ENCODE measurements at regions not wholly inside any gene's neighbourhood (a gene's known extent, or its start where the extent isn't known, plus 50 kb on each side); places are given as distances from the start of the nearest gene placed in this dataset.

DNA sequence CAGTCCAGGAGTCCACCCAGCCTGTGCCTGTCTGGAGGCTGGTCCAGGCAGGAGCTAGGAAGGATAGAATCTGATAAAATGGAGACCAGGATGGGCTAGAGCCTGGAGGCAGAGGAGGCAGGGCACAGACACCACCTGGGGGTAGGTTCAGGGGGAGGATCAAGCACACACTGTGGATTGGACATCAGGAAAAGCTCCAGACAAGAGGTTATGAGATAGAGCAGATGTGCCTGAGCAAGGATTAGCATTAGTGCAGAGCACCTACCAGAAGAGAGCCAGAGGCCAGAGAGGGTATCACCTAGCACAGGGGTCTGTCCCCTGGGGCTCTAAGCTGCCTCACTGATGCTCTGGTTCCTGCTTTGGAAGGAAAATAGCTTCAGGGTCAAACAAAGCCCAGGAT, 216.7 kb upstream of the ZC3H12A start:
- Histone ChIP-seq H3K27me3 (replicated peaks in 1 of 4; ENCODE audit: control extremely low read depth in 1 of 4, control insufficient read depth in 3 of 4, insufficient read depth in 4 of 4, low read length in 3 of 4) (peaks cover 0 to 26% (median 9%) of the 10 kb centered on the region in 4 experiments), H2AFZ (ENCODE audit: insufficient read depth, low read depth, low read length, poor library complexity, severe bottlenecking) (no peak overlapping the region), H4K20me1 (ENCODE audit: control insufficient read depth, insufficient read depth, low read length, poor library complexity, severe bottlenecking) (no peaks in the 10 kb centered on the region), H3K4me3 (ENCODE audit: control extremely low read depth in 1 of 5, extremely low read depth in 1 of 5, insufficient read depth in 1 of 5, low read depth in 2 of 5, low read length in 4 of 5) (no peak overlapping the region), H3K36me3 (replicated peaks in 1 of 2; ENCODE audit: control extremely low read depth in 1 of 2, control insufficient read depth in 1 of 2, extremely low read depth in 1 of 2, insufficient read depth in 2 of 2, low read length in 1 of 2) (no peaks in the 10 kb centered on the region), H3K4me1 (ENCODE audit: control insufficient read depth in 2 of 2, insufficient read depth in 2 of 2, low read length in 2 of 2) (no peaks in the 10 kb centered on the region), H3K4me2 (replicated peaks; ENCODE audit: low read depth, low read length, poor library complexity, severe bottlenecking) (no peak overlapping the region), H3K9me3 (ENCODE audit: control extremely low read depth in 1 of 3, control insufficient read depth in 2 of 3, insufficient read depth in 1 of 3, low read length in 2 of 3) (peaks cover 0 to 4% (median 0%) of the 10 kb centered on the region in 3 donors), H3K79me2 (ENCODE audit: control insufficient read depth, insufficient read depth, low read length) (no peaks in the 10 kb centered on the region), H3K9ac (ENCODE audit: low read length) (no peak overlapping the region), H3K27ac (ENCODE audit: low read length in 2 of 2) (no peak overlapping the region)
- peaks cover 70% of the 10 kb centered on the region for H3K27me3 Mint-ChIP-seq
- intact Hi-C loops (cut with micrococcal nuclease): no loop called here
- H3K9me3 Mint-ChIP-seq (ENCODE audit: insufficient read depth): no peaks in the 10 kb centered on the region
- no peak for DNase-seq
- no peak overlapping the region for H3K27ac Mint-ChIP-seq
- no peak overlapping the region for H3K4me3 Mint-ChIP-seq
- no peaks in the 10 kb centered on the region for H3K4me1 Mint-ChIP-seq
- ATAC-seq (ENCODE audit: low read depth): no peak
- POLR2A ChIA-PET: no interaction called here
- CTCF ChIA-PET: no interaction called here
- no peak for TF ChIP-seq CTCF (IDR thresholded peaks at IDR 0.05)
- no peak for TF ChIP-seq EZH2 (IDR thresholded peaks at IDR 0.05; ENCODE audit: borderline replicate concordance, insufficient read depth, low read depth, low read length, poor library complexity, severe bottlenecking)

DNA sequence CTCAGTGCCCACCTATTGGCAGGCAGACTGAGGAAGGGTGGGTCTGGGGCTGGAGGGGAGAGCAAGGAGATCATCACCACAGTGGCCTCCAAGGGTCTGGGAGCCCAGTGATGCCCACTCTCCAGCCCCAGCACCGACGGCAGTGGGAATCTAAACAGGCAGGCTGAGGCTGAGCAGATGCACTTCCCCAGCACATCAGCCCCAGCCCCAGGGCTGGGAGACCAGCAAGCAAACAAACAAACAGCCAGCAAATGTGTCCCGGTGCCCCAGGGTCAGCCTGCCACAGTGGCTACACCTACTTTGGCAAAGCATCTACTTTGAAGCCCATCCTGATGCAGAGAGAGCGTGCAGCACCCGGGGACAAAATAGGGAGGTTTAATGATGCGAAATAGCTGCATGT, 216.3 kb upstream of the ZC3H12A start:
- CTCF ChIA-PET: no interaction called here
- Histone ChIP-seq H4K20me1 (ENCODE audit: control insufficient read depth, insufficient read depth, low read length, poor library complexity, severe bottlenecking) (no peaks in the 10 kb centered on the region), H3K27ac (ENCODE audit: low read length in 2 of 2) (no peak overlapping the region), H3K9me3 (ENCODE audit: control extremely low read depth in 1 of 3, control insufficient read depth in 2 of 3, insufficient read depth in 1 of 3, low read length in 2 of 3) (peaks cover 0 to 4% (median 0%) of the 10 kb centered on the region in 3 donors), H3K4me1 (ENCODE audit: control insufficient read depth in 2 of 2, insufficient read depth in 2 of 2, low read length in 2 of 2) (no peaks in the 10 kb centered on the region), H2AFZ (ENCODE audit: insufficient read depth, low read depth, low read length, poor library complexity, severe bottlenecking) (no peak overlapping the region), H3K9ac (ENCODE audit: low read length) (no peak overlapping the region), H3K27me3 (replicated peaks in 1 of 4; ENCODE audit: control extremely low read depth in 1 of 4, control insufficient read depth in 3 of 4, insufficient read depth in 4 of 4, low read length in 3 of 4) (peaks cover 0 to 26% (median 9%) of the 10 kb centered on the region in 4 experiments), H3K4me3 (ENCODE audit: control extremely low read depth in 1 of 5, extremely low read depth in 1 of 5, insufficient read depth in 1 of 5, low read depth in 2 of 5, low read length in 4 of 5) (no peak overlapping the region), H3K4me2 (replicated peaks; ENCODE audit: low read depth, low read length, poor library complexity, severe bottlenecking) (no peak overlapping the region), H3K36me3 (replicated peaks in 1 of 2; ENCODE audit: control extremely low read depth in 1 of 2, control insufficient read depth in 1 of 2, extremely low read depth in 1 of 2, insufficient read depth in 2 of 2, low read length in 1 of 2) (no peaks in the 10 kb centered on the region), H3K79me2 (ENCODE audit: control insufficient read depth, insufficient read depth, low read length) (no peaks in the 10 kb centered on the region)
- Mint-ChIP-seq H3K4me1 (no peaks in the 10 kb centered on the region), H3K4me3 (no peak overlapping the region), H3K27me3 (peaks cover 67% of the 10 kb centered on the region), H3K9me3 (ENCODE audit: insufficient read depth) (no peaks in the 10 kb centered on the region), H3K27ac (no peak overlapping the region)
- 56% methylated on average over 6 of the region's 6 CpGs for WGBS (ENCODE audit: insufficient coverage)
- intact Hi-C loops (cut with micrococcal nuclease): no loop called here
- no peak for ATAC-seq (ENCODE audit: low read depth)
- POLR2A ChIA-PET: no interaction called here
- DNase-seq: no peak
- TF ChIP-seq CTCF (IDR thresholded peaks at IDR 0.05): no peak
- TF ChIP-seq EZH2 (IDR thresholded peaks at IDR 0.05; ENCODE audit: borderline replicate concordance, insufficient read depth, low read depth, low read length, poor library complexity, severe bottlenecking): no peak
